ENCODE measurements at regions not wholly inside any gene's neighbourhood (a gene's known extent, or its start where the extent isn't known, plus 50 kb on each side); places are given as distances from the start of the nearest gene placed in this dataset.
"Not testable (repeated sequence)": the region's sequence is repeated elsewhere in the genome, so short reads cannot be mapped to it uniquely, and the experiment has no call there.

GRCh38 chr5:36407396-36407795 lies 105.7 kb upstream of the RANBP3L start:
- Histone ChIP-seq H3K9me3 (ENCODE audit: control insufficient read depth, low read length) (no peaks in the 10 kb centered on the region), H3K4me1 (ENCODE audit: control insufficient read depth, insufficient read depth, low read length) (peaks cover 31% of the 10 kb centered on the region), H3K27me3 (replicated peaks; ENCODE audit: control insufficient read depth, insufficient read depth, low read length) (no peaks in the 10 kb centered on the region), H3K9ac (ENCODE audit: low read length) (no peak overlapping the region), H3K4me3 (ENCODE audit: low read length) (no peak overlapping the region), H3K36me3 (ENCODE audit: control insufficient read depth, insufficient read depth, low read length, severe bottlenecking) (no peaks in the 10 kb centered on the region)
- DNase-seq (ENCODE audit: low read depth): no peak

GRCh38 chr5:36409711-36410110 lies 108.0 kb upstream of the RANBP3L start:
- not testable (repeated sequence) for H3K9ac ChIP-seq (ENCODE audit: low read length); H3K36me3 ChIP-seq (ENCODE audit: control insufficient read depth, insufficient read depth, low read length, severe bottlenecking); H3K4me1 ChIP-seq (ENCODE audit: control insufficient read depth, insufficient read depth, low read length); H3K4me3 ChIP-seq (ENCODE audit: low read length); DNase-seq (ENCODE audit: low read depth); H3K9me3 ChIP-seq (ENCODE audit: control insufficient read depth, low read length); H3K27me3 ChIP-seq (replicated peaks; ENCODE audit: control insufficient read depth, insufficient read depth, low read length)

GRCh38 chr5:36410672-36411071 lies 109.0 kb upstream of the RANBP3L start:
- H3K36me3 ChIP-seq (ENCODE audit: control insufficient read depth, insufficient read depth, low read length, severe bottlenecking); H3K9ac ChIP-seq (ENCODE audit: low read length); H3K4me3 ChIP-seq (ENCODE audit: low read length); DNase-seq (ENCODE audit: low read depth); H3K27me3 ChIP-seq (replicated peaks; ENCODE audit: control insufficient read depth, insufficient read depth, low read length); H3K9me3 ChIP-seq (ENCODE audit: control insufficient read depth, low read length); H3K4me1 ChIP-seq (ENCODE audit: control insufficient read depth, insufficient read depth, low read length): not testable (repeated sequence)

GRCh38 chr5:36414869-36415282 lies 113.2 kb upstream of the RANBP3L start:
- H3K4me1 ChIP-seq (ENCODE audit: control insufficient read depth, insufficient read depth, low read length): peaks cover 12% of the 10 kb centered on the region
- H3K4me3 ChIP-seq (ENCODE audit: low read length): no peak overlapping the region
- H3K9me3 ChIP-seq (ENCODE audit: control insufficient read depth, low read length): no peaks in the 10 kb centered on the region
- H3K27me3 ChIP-seq (replicated peaks; ENCODE audit: control insufficient read depth, insufficient read depth, low read length): no peaks in the 10 kb centered on the region
- peak; percentile 83 for DNase-seq (ENCODE audit: low read depth)
- no peaks in the 10 kb centered on the region for H3K36me3 ChIP-seq (ENCODE audit: control insufficient read depth, insufficient read depth, low read length, severe bottlenecking)
- no peak overlapping the region for H3K9ac ChIP-seq (ENCODE audit: low read length)

- H3K9ac ChIP-seq (ENCODE audit: low read length): no peak overlapping the region
- no peak for DNase-seq (ENCODE audit: low read depth)
- H3K36me3 ChIP-seq (ENCODE audit: control insufficient read depth, insufficient read depth, low read length, severe bottlenecking): no peaks in the 10 kb centered on the region
- H3K4me1 ChIP-seq (ENCODE audit: control insufficient read depth, insufficient read depth, low read length): peaks cover 12% of the 10 kb centered on the region
- no peak overlapping the region for H3K4me3 ChIP-seq (ENCODE audit: low read length)
- H3K27me3 ChIP-seq (replicated peaks; ENCODE audit: control insufficient read depth, insufficient read depth, low read length): no peaks in the 10 kb centered on the region
- H3K9me3 ChIP-seq (ENCODE audit: control insufficient read depth, low read length): no peaks in the 10 kb centered on the region
Measured at GRCh38 chr5:36416605-36417004, 114.9 kb upstream of the RANBP3L start.

GRCh38 chr5:36417221-36417620 lies 115.5 kb upstream of the RANBP3L start:
- DNase-seq (ENCODE audit: low read depth): no peak
- Histone ChIP-seq H3K4me3 (ENCODE audit: low read length) (no peak overlapping the region), H3K36me3 (ENCODE audit: control insufficient read depth, insufficient read depth, low read length, severe bottlenecking) (no peaks in the 10 kb centered on the region), H3K4me1 (ENCODE audit: control insufficient read depth, insufficient read depth, low read length) (peaks cover 12% of the 10 kb centered on the region), H3K9me3 (ENCODE audit: control insufficient read depth, low read length) (no peaks in the 10 kb centered on the region), H3K9ac (ENCODE audit: low read length) (no peak overlapping the region), H3K27me3 (replicated peaks; ENCODE audit: control insufficient read depth, insufficient read depth, low read length) (no peaks in the 10 kb centered on the region)

GRCh38 chr5:36417668-36418067 lies 116.0 kb upstream of the RANBP3L start:
- Histone ChIP-seq H3K4me3 (ENCODE audit: low read length) (no peak overlapping the region), H3K36me3 (ENCODE audit: control insufficient read depth, insufficient read depth, low read length, severe bottlenecking) (no peaks in the 10 kb centered on the region), H3K9ac (ENCODE audit: low read length) (no peak overlapping the region), H3K9me3 (ENCODE audit: control insufficient read depth, low read length) (no peaks in the 10 kb centered on the region), H3K4me1 (ENCODE audit: control insufficient read depth, insufficient read depth, low read length) (peaks cover 12% of the 10 kb centered on the region), H3K27me3 (replicated peaks; ENCODE audit: control insufficient read depth, insufficient read depth, low read length) (no peaks in the 10 kb centered on the region)
- no peak for DNase-seq (ENCODE audit: low read depth)

- peak; percentile 7 for DNase-seq (ENCODE audit: low read depth)
- no peaks in the 10 kb centered on the region for H3K36me3 ChIP-seq (ENCODE audit: control insufficient read depth, insufficient read depth, low read length, severe bottlenecking)
- H3K9ac ChIP-seq (ENCODE audit: low read length): no peak overlapping the region
- peaks cover 16% of the 10 kb centered on the region for H3K4me1 ChIP-seq (ENCODE audit: control insufficient read depth, insufficient read depth, low read length)
- H3K4me3 ChIP-seq (ENCODE audit: low read length): no peak overlapping the region
- H3K27me3 ChIP-seq (replicated peaks; ENCODE audit: control insufficient read depth, insufficient read depth, low read length): no peaks in the 10 kb centered on the region
- no peaks in the 10 kb centered on the region for H3K9me3 ChIP-seq (ENCODE audit: control insufficient read depth, low read length)
Measured at GRCh38 chr5:36418152-36418979, 116.7 kb upstream of the RANBP3L start.

GRCh38 chr5:36421256-36421655 lies 119.6 kb upstream of the RANBP3L start:
- DNase-seq (ENCODE audit: low read depth): no peak
- Histone ChIP-seq H3K4me3 (ENCODE audit: low read length) (no peak overlapping the region), H3K27me3 (replicated peaks; ENCODE audit: control insufficient read depth, insufficient read depth, low read length) (no peaks in the 10 kb centered on the region), H3K36me3 (ENCODE audit: control insufficient read depth, insufficient read depth, low read length, severe bottlenecking) (no peaks in the 10 kb centered on the region), H3K4me1 (ENCODE audit: control insufficient read depth, insufficient read depth, low read length) (peaks cover 16% of the 10 kb centered on the region), H3K9ac (ENCODE audit: low read length) (no peak overlapping the region), H3K9me3 (ENCODE audit: control insufficient read depth, low read length) (no peaks in the 10 kb centered on the region)

GRCh38 chr5:36422952-36423351 lies 121.2 kb upstream of the RANBP3L start:
- Histone ChIP-seq H3K9ac (ENCODE audit: low read length) (no peak overlapping the region), H3K4me1 (ENCODE audit: control insufficient read depth, insufficient read depth, low read length) (peaks cover 11% of the 10 kb centered on the region), H3K27me3 (replicated peaks; ENCODE audit: control insufficient read depth, insufficient read depth, low read length) (no peaks in the 10 kb centered on the region), H3K36me3 (ENCODE audit: control insufficient read depth, insufficient read depth, low read length, severe bottlenecking) (no peaks in the 10 kb centered on the region), H3K9me3 (ENCODE audit: control insufficient read depth, low read length) (no peaks in the 10 kb centered on the region), H3K4me3 (ENCODE audit: low read length) (no peak overlapping the region)
- no peak for DNase-seq (ENCODE audit: low read depth)

- no peak for DNase-seq (ENCODE audit: low read depth)
- no peaks in the 10 kb centered on the region for H3K9me3 ChIP-seq (ENCODE audit: control insufficient read depth, low read length)
- peaks cover 3% of the 10 kb centered on the region for H3K4me1 ChIP-seq (ENCODE audit: control insufficient read depth, insufficient read depth, low read length)
- H3K27me3 ChIP-seq (replicated peaks; ENCODE audit: control insufficient read depth, insufficient read depth, low read length): no peaks in the 10 kb centered on the region
- H3K4me3 ChIP-seq (ENCODE audit: low read length): no peak overlapping the region
- H3K36me3 ChIP-seq (ENCODE audit: control insufficient read depth, insufficient read depth, low read length, severe bottlenecking): no peaks in the 10 kb centered on the region
- no peak overlapping the region for H3K9ac ChIP-seq (ENCODE audit: low read length)
Measured at GRCh38 chr5:36423578-36424307, 122.0 kb upstream of the RANBP3L start.
